Cardiac muscle cell (in vitro differentiated cells and primary cell): ENCODE measurements at regions not wholly inside any gene's neighbourhood (a gene's known extent, or its start where the extent isn't known, plus 50 kb on each side); places are given as distances from the start of the nearest gene placed in this dataset.

Experiments used
- DNase-seq, 2 donors: peaks; one replicate each; pipeline versions ENCODE4 v3.0.0 to v3.0.0-alpha.2; 2010 to 2017; ENCODE audit warnings: low read depth in 1 of 2, low spot score in 1 of 2
- H3K27ac ChIP-seq: fragments of 200-600 bp; sonication (generic); 2 replicates; pipeline ENCODE4 v1.5.1; 2016
- H3K27me3 ChIP-seq: fragments of 200-600 bp; sonication (generic); 2 replicates; pipeline ENCODE4 v1.6.0; 2016; ENCODE audit warnings: control low read depth
- H3K36me3 ChIP-seq: fragments of 200-600 bp; sonication (generic); 2 replicates; pipeline ENCODE4 v1.5.1; 2016; ENCODE audit warnings: control low read depth
- H3K4me1 ChIP-seq: fragments of 200-600 bp; sonication (generic); 2 replicates; pipeline ENCODE4 v1.8.1; 2017; ENCODE audit warnings: low read depth, mild to moderate bottlenecking, mixed run types
- H3K4me3 ChIP-seq: fragments of 200-600 bp; sonication (generic); 2 replicates; pipeline ENCODE4 v1.5.1; 2016; ENCODE audit warnings: mild to moderate bottlenecking
- H3K9me3 ChIP-seq: fragments of 200-600 bp; sonication (generic); 2 replicates; pipeline ENCODE4 v1.5.1; 2017; ENCODE audit warnings: low read depth, mild to moderate bottlenecking, control low read depth
- CTCF ChIP-seq: IDR thresholded peaks from 2 replicates; pipeline ENCODE4 v1.5.1; 2012; ENCODE audit warnings: low read depth, mild to moderate bottlenecking, low read length

- no peak overlapping the region for H3K27ac ChIP-seq
- H3K36me3 ChIP-seq: no peaks in the 10 kb centered on the region
- DNase-seq: no peak
- no peak overlapping the region for H3K4me3 ChIP-seq
- no peaks in the 10 kb centered on the region for H3K9me3 ChIP-seq
- TF ChIP-seq CTCF: no peak
- H3K27me3 ChIP-seq: no peaks in the 10 kb centered on the region
- no peaks in the 10 kb centered on the region for H3K4me1 ChIP-seq
Observed at GRCh38 chr16:54344646-54345630, 58.4 kb upstream of the IRX3 start.

GRCh38 chr16:54342966-54343365, 56.4 kb upstream of the IRX3 start:
- no peak for TF ChIP-seq CTCF
- H3K9me3 ChIP-seq: no peaks in the 10 kb centered on the region
- DNase-seq: no peak
- no peaks in the 10 kb centered on the region for H3K4me1 ChIP-seq
- H3K27me3 ChIP-seq: no peaks in the 10 kb centered on the region
- no peak overlapping the region for H3K27ac ChIP-seq
- no peaks in the 10 kb centered on the region for H3K36me3 ChIP-seq
- H3K4me3 ChIP-seq: no peak overlapping the region

- no peak for TF ChIP-seq CTCF
- no peaks in the 10 kb centered on the region for H3K9me3 ChIP-seq
- H3K4me1 ChIP-seq: no peaks in the 10 kb centered on the region
- no peak overlapping the region for H3K27ac ChIP-seq
- no peak overlapping the region for H3K4me3 ChIP-seq
- no peaks in the 10 kb centered on the region for H3K36me3 ChIP-seq
- peak in 1 of 2 donors; percentile 49 for DNase-seq
- no peaks in the 10 kb centered on the region for H3K27me3 ChIP-seq
Observed at GRCh38 chr16:54341892-54342776, 55.5 kb upstream of the IRX3 start.

GRCh38 chr16:54340531-54340930, 53.9 kb upstream of the IRX3 start:
- no peaks in the 10 kb centered on the region for H3K36me3 ChIP-seq
- H3K4me3 ChIP-seq: no peak overlapping the region
- TF ChIP-seq CTCF: no peak
- H3K4me1 ChIP-seq: no peaks in the 10 kb centered on the region
- no peaks in the 10 kb centered on the region for H3K9me3 ChIP-seq
- H3K27me3 ChIP-seq: no peaks in the 10 kb centered on the region
- DNase-seq: no peak
- H3K27ac ChIP-seq: no peak overlapping the region

DNA sequence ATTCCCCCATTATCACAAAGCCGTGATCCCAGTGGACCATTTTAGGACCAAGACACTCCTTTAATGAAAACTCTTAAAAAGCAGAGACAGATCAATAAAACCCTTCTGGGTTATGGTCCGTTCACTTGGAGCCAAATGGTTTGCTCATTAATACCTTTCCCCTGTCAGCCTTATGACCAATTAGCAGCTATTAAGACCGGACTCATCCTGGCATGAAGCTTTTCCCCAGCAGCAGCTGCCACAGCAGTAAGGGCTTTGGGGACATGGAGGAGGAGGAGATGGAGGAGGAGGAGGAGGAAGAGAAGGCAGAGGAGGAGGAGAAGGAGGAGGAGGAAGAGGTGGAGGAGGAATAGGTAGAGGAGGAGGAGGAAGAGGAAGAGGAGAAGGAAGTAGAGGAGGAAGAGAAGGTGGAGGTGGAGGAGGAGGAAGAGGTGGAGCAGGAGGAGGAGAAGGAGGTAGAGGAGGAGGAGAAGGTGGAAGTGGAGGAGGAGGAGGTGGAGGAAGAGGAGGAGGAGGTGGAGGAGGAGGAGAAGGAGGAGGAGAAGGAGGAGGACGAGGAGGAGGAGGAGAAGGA, 50.1 kb upstream of the IRX3 start:
- peaks cover 6% of the 10 kb centered on the region for H3K4me1 ChIP-seq
- no peak overlapping the region for H3K27ac ChIP-seq
- H3K36me3 ChIP-seq: no peaks in the 10 kb centered on the region
- no peaks in the 10 kb centered on the region for H3K27me3 ChIP-seq
- no peak overlapping the region for H3K4me3 ChIP-seq
- no peak for DNase-seq
- no peaks in the 10 kb centered on the region for H3K9me3 ChIP-seq
- no peak for TF ChIP-seq CTCF
